Epithelial cell of esophagus (primary cell): ENCODE measurements at regions not wholly inside any gene's neighbourhood (a gene's known extent, or its start where the extent isn't known, plus 50 kb on each side); places are given as distances from the start of the nearest gene placed in this dataset.
A peak's percentile ranks its signal among the peaks of the same experiment; 100 is the strongest.

ENCODE experiments used
- DNase-seq: peaks from one replicate; pipeline ENCODE4 v3.0.0; 2010; ENCODE audit warnings: low read depth
- H3K4me3 ChIP-seq: 2 replicates; pipeline ENCODE4 v1.5.1; 2011; ENCODE audit warnings: mild to moderate bottlenecking, low read length, control low read depth
- CTCF ChIP-seq: IDR thresholded peaks from 2 replicates; pipeline ENCODE4 v1.5.1; 2011; ENCODE audit warnings: low read depth, mild to moderate bottlenecking, low read length, control low read depth, inconsistent platforms; ENCODE audit not compliant: insufficient read depth; ENCODE audit errors: missing control alignments

GRCh38 chr3:170699158-170700053 lies 113.5 kb upstream of the SLC7A14 start:
- DNase-seq, result no peak
- no peak overlapping the region for H3K4me3 ChIP-seq
- no peak for TF ChIP-seq CTCF

- DNase-seq, result no peak
- TF ChIP-seq CTCF, result no peak
Observed at GRCh38 chr3:170697908-170698307, 112.0 kb upstream of the SLC7A14 start.

GRCh38 chr3:170697131-170697530 lies 111.3 kb upstream of the SLC7A14 start:
- H3K4me3 ChIP-seq, result no peak overlapping the region
- no peak for TF ChIP-seq CTCF
- DNase-seq, result no peak

More at GRCh38 chr3:170697908-170698307, 112.0 kb upstream of the SLC7A14 start:
- no peak overlapping the region for H3K4me3 ChIP-seq

- H3K4me3 ChIP-seq, result no peak overlapping the region
- no peak for TF ChIP-seq CTCF
- no peak for DNase-seq
Observed at GRCh38 chr3:170695486-170696064, 109.7 kb upstream of the SLC7A14 start.

- no peak overlapping the region for H3K4me3 ChIP-seq
- DNase-seq, result peak; percentile 85
- no peak for TF ChIP-seq CTCF
Observed at GRCh38 chr3:170692720-170693119, 106.8 kb upstream of the SLC7A14 start.

- no peak for TF ChIP-seq CTCF
- DNase-seq, result no peak
- H3K4me3 ChIP-seq, result no peak overlapping the region
Observed at GRCh38 chr3:170690661-170690981, 104.7 kb upstream of the SLC7A14 start.
